SK-N-MC (cell line): ENCODE measurements at regions not wholly inside any gene's neighbourhood (a gene's known extent, or its start where the extent isn't known, plus 50 kb on each side); places are given as distances from the start of the nearest gene placed in this dataset.

Source experiments
- EZH2 ChIP-seq: fragments of 200-600 bp; sonication (generic); IDR thresholded peaks from one replicate; pipeline ENCODE4 v1.6.1; 2017; ENCODE audit warnings: antibody characterized with exemption
- POLR2AphosphoS5 ChIP-seq: IDR thresholded peaks from 2 replicates; pipeline ENCODE4 v1.6.1; 2012; ENCODE audit warnings: mild to moderate bottlenecking, low read depth, low read length, borderline replicate concordance

- TF ChIP-seq EZH2 (no peak), POLR2AphosphoS5 (no peak)
These were observed 1138.4 kb downstream of the SI start for GRCh38 chr3:163939926-163940325.
